Gastrocnemius medialis (tissue), 4 donors: ENCODE measurements at regions not wholly inside any gene's neighbourhood (a gene's known extent, or its start where the extent isn't known, plus 50 kb on each side); places are given as distances from the start of the nearest gene placed in this dataset.

Experiments used
- ATAC-seq, 2 donors: fragments of 150-250 bp; one replicate each; pipeline ENCODE4 v1.9.1; 2016
- DNase-seq, 2 donors: peaks; one replicate each; pipeline ENCODE4 v3.0.0-alpha.2; 2019
- H3K27ac ChIP-seq, 4 donors: fragments of 200-600 bp; sonication (generic); 1 replicate in 1 of 4; 2 replicates in 3 of 4; pipeline ENCODE4 v1.5.1; 2016 to 2018; ENCODE audit warnings: mild to moderate bottlenecking in 2 of 4, moderate library complexity in 1 of 4
- H3K27me3 ChIP-seq, 3 donors: fragments of 200-600 bp; sonication (generic) in 2 of 3; 1 replicate in 1 of 3; 2 replicates in 2 of 3; pipeline versions ENCODE4 v1.5.1 to v1.6.0; 2016 to 2019; ENCODE audit warnings: mild to moderate bottlenecking in 1 of 3, moderate library complexity in 1 of 3
- H3K36me3 ChIP-seq, 2 donors: fragments of 200-600 bp; sonication (generic) in 1 of 2; one replicate each; pipeline ENCODE4 v1.5.1; 2017 to 2018
- H3K4me1 ChIP-seq, 2 donors: fragments of 200-600 bp; sonication (generic) in 1 of 2; one replicate each; pipeline ENCODE4 v1.5.1; 2016 to 2017; ENCODE audit warnings: mild to moderate bottlenecking in 2 of 2
- H3K4me3 ChIP-seq, 4 donors: fragments of 200-600 bp; sonication (generic) in 3 of 4; 1 replicate in 1 of 4; 2 replicates in 3 of 4; pipeline ENCODE4 v1.5.1; 2016 to 2019; ENCODE audit warnings: mild to moderate bottlenecking in 2 of 4
- H3K9me3 ChIP-seq, 3 donors: fragments of 200-600 bp; sonication (generic) in 2 of 3; 1 replicate in 1 of 3; 2 replicates in 2 of 3; pipeline ENCODE4 v1.5.1; 2016 to 2019
- CTCF ChIP-seq, 5 experiments: fragments of 450-650 bp in 3 of 5; fragments of 200-600 bp in 2 of 5; sonication (generic) in 2 of 5; IDR thresholded peaks in 4 of 5; conservative IDR thresholded peaks in 1 of 5; 1 replicate in 4 of 5; 2 replicates in 1 of 5; pipeline ENCODE4 v1.5.1; 2016 to 2019; ENCODE audit warnings: antibody characterized with exemption in 5 of 5, mild to moderate bottlenecking in 3 of 5, moderate library complexity in 3 of 5
- POLR2A ChIP-seq, 2 donors: fragments of 450-650 bp; IDR thresholded peaks; one replicate each; pipeline ENCODE4 v1.6.1; 2017; ENCODE audit warnings: antibody characterized with exemption in 2 of 2, mild to moderate bottlenecking in 2 of 2, moderate library complexity in 2 of 2
- in situ Hi-C, 4 donors: fragments of 200-750 bp; cut with MboI; loops; one replicate each; pipeline versions ENCODE4 v1.15.0 to v1.8.0; 2017; ENCODE audit warnings: low sequenced_read_pairs in 4 of 4
- intact Hi-C: fragments of 100-400 bp; cut with DNase I; formaldehyde crosslinking; loops from one replicate; pipeline ENCODE4 v1.15.1; 2023; ENCODE audit warnings: low total_unique reads

GRCh38 chr1:118317842-118318614, 133.0 kb upstream of the SPAG17 start:
- DNase-seq (no peak), ATAC-seq (peak in 1 of 2 donors; percentile 58)
- H3K36me3 ChIP-seq, result no peaks in the 10 kb centered on the region
- TF ChIP-seq POLR2A (IDR thresholded peaks at IDR 0.05) (no peak), CTCF (IDR thresholded peaks at IDR 0.05 in 4 of 5, conservative IDR thresholded peaks at IDR 0.05 in 1 of 5) (no peak)
- no peaks in the 10 kb centered on the region for H3K4me1 ChIP-seq
- no peak overlapping the region for H3K27ac ChIP-seq
- in situ Hi-C loops (no loop called here), intact Hi-C loops (no loop called here)
- no peaks in the 10 kb centered on the region for H3K27me3 ChIP-seq
- H3K9me3 ChIP-seq, result no peaks in the 10 kb centered on the region
- no peak overlapping the region for H3K4me3 ChIP-seq

GRCh38 chr1:118306851-118307250, 121.8 kb upstream of the SPAG17 start:
- in situ Hi-C loops (no loop called here), intact Hi-C loops (no loop called here)
- TF ChIP-seq CTCF (IDR thresholded peaks at IDR 0.05 in 4 of 5, conservative IDR thresholded peaks at IDR 0.05 in 1 of 5), result no peak
- no peak for TF ChIP-seq POLR2A (IDR thresholded peaks at IDR 0.05)
- H3K36me3 ChIP-seq, result no peaks in the 10 kb centered on the region
- H3K27me3 ChIP-seq, result no peaks in the 10 kb centered on the region
- DNase-seq, result no peak
- peaks cover 33 to 34% of the 10 kb centered on the region in 2 donors for H3K4me1 ChIP-seq
- H3K4me3 ChIP-seq, result no peak overlapping the region
- no peak overlapping the region for H3K27ac ChIP-seq
- ATAC-seq, result no peak
- no peaks in the 10 kb centered on the region for H3K9me3 ChIP-seq

- Histone ChIP-seq H3K4me3 (no peak overlapping the region), H3K27ac (peak overlapping the region; percentile 84 to 99 (median 89)), H3K36me3 (no peaks in the 10 kb centered on the region), H3K9me3 (no peaks in the 10 kb centered on the region), H3K27me3 (no peaks in the 10 kb centered on the region), H3K4me1 (peaks cover 52 to 53% of the 10 kb centered on the region in 2 donors)
- intact Hi-C loops, result loop anchor here (5.0 kb wide), 3 partner anchors 92 to 702 kb away; partner anchors contain the start of gene TBX15
- in situ Hi-C loops, result no loop called here
- DNase-seq (peak in 1 of 2 donors; percentile 52), ATAC-seq (peak; percentile 24 to 42)
- TF ChIP-seq POLR2A (IDR thresholded peaks at IDR 0.05) (no peak), CTCF (IDR thresholded peaks at IDR 0.05 in 4 of 5, conservative IDR thresholded peaks at IDR 0.05 in 1 of 5) (peak; percentile 35 to 75 (median 60))
These were observed 119.8 kb upstream of the SPAG17 start for GRCh38 chr1:118304722-118305359.

GRCh38 chr1:118303534-118303933, 118.5 kb upstream of the SPAG17 start:
- no peak overlapping the region for H3K4me3 ChIP-seq
- intact Hi-C loops (loop anchor here (5.0 kb wide), 3 partner anchors 94 to 704 kb away; partner anchors contain the start of gene TBX15), in situ Hi-C loops (no loop called here)
- H3K27ac ChIP-seq, result peak overlapping the region; percentile 84 to 99 (median 89)
- DNase-seq (peak in 1 of 2 donors; percentile 61), ATAC-seq (peak; percentile 28 to 32)
- TF ChIP-seq POLR2A (IDR thresholded peaks at IDR 0.05), result no peak
- no peak for TF ChIP-seq CTCF (IDR thresholded peaks at IDR 0.05 in 4 of 5, conservative IDR thresholded peaks at IDR 0.05 in 1 of 5)
- no peaks in the 10 kb centered on the region for H3K36me3 ChIP-seq
- H3K27me3 ChIP-seq, result no peaks in the 10 kb centered on the region
- no peaks in the 10 kb centered on the region for H3K9me3 ChIP-seq
- peaks cover 59 to 62% of the 10 kb centered on the region in 2 donors for H3K4me1 ChIP-seq
